Central memory CD8-positive, alpha-beta T cell (primary cell): ENCODE measurements at regions not wholly inside any gene's neighbourhood (a gene's known extent, or its start where the extent isn't known, plus 50 kb on each side); places are given as distances from the start of the nearest gene placed in this dataset.

Source experiments
- ATAC-seq: fragments of 150-1000 bp; cut with Tn5 transposase; replicated peaks from 2 replicates; pipeline ENCODE4 v1.10.0; 2022; ENCODE audit warnings: mild to moderate bottlenecking, moderate FRiP score, moderate number of reproducible peaks; ENCODE audit not compliant: poor library complexity, severe bottlenecking; ENCODE audit errors: extremely low read depth
- DNase-seq, 2 donors: peaks; one replicate each; pipeline ENCODE4 v3.0.0; 2021; ENCODE audit warnings: low spot score in 2 of 2
- H3K27ac Mint-ChIP-seq: one replicate; pipeline ENCODE4 v1.8.0; 2022; ENCODE audit warnings: low read depth, mild to moderate bottlenecking, moderate library complexity, mixed read lengths
- H3K27me3 Mint-ChIP-seq: one replicate; pipeline ENCODE4 v1.8.0; 2022; ENCODE audit warnings: mixed read lengths
- H3K36me3 Mint-ChIP-seq: one replicate; pipeline ENCODE4 v1.8.0; 2022; ENCODE audit warnings: mild to moderate bottlenecking, moderate library complexity, mixed read lengths; ENCODE audit not compliant: insufficient read depth
- H3K4me1 Mint-ChIP-seq: one replicate; pipeline ENCODE4 v1.8.0; 2022; ENCODE audit warnings: mixed read lengths
- H3K4me3 Mint-ChIP-seq: one replicate; pipeline ENCODE4 v1.8.0; 2022; ENCODE audit warnings: mild to moderate bottlenecking, moderate library complexity, mixed read lengths
- H3K9me3 Mint-ChIP-seq: one replicate; pipeline ENCODE4 v1.8.0; 2022; ENCODE audit warnings: mixed read lengths

DNA sequence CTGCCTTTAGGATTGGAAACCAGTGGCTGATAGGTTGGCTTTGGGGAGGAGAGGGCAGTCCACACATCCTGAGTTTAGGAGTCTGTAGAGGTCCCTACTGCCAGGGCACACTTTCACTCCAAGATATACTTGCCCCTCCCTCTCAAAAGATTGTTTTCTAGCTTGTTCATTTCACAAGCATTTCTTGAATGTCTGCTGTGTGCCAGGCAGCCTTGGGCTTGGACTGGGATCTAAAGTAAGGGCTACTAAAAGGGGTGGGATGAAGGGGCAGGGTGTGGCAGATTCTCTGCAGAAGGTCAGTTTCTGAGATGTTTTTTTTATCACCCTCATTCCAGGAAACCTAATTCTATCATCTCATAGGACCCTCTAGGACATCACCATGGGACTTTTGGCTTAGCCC, 272.4 kb downstream of the SKAP2 start:
- H3K36me3 Mint-ChIP-seq, result peaks cover 4% of the 10 kb centered on the region
- no peak overlapping the region for H3K27ac Mint-ChIP-seq
- H3K9me3 Mint-ChIP-seq, result no peaks in the 10 kb centered on the region

DNA sequence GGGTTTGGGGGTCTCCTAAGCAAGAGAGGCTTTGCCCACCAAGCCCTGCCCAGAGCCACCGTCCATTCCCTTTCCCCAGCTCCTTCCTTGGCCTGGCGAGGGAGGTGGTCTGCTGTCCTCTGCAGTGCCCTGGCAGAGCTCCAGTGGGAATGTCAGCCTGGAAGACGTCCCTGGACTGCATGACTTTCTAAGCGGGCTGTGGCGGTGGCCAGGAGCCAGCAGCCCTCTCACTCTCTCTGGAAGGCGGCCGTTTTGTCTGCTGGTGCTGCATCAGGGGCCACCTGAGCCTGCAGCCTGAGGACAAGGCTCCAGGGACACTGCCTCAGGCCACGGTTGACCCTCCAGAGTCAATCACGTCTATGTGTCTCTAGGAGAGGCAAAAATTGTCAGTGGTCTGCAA, 271.0 kb downstream of the SKAP2 start:
- H3K27me3 Mint-ChIP-seq, result peaks cover 46% of the 10 kb centered on the region
- H3K4me1 Mint-ChIP-seq, result no peaks in the 10 kb centered on the region
- ATAC-seq, result no peak
- no peak overlapping the region for H3K27ac Mint-ChIP-seq
- no peak overlapping the region for H3K4me3 Mint-ChIP-seq
- DNase-seq, result no peak
- H3K36me3 Mint-ChIP-seq, result peaks cover 2% of the 10 kb centered on the region
- no peaks in the 10 kb centered on the region for H3K9me3 Mint-ChIP-seq

More for the DNA sequence above, 272.4 kb downstream of the SKAP2 start:
- DNase-seq, result no peak
- Mint-ChIP-seq H3K27me3 (peaks cover 59% of the 10 kb centered on the region), H3K4me3 (no peak overlapping the region), H3K4me1 (no peaks in the 10 kb centered on the region)
- no peak for ATAC-seq

DNA sequence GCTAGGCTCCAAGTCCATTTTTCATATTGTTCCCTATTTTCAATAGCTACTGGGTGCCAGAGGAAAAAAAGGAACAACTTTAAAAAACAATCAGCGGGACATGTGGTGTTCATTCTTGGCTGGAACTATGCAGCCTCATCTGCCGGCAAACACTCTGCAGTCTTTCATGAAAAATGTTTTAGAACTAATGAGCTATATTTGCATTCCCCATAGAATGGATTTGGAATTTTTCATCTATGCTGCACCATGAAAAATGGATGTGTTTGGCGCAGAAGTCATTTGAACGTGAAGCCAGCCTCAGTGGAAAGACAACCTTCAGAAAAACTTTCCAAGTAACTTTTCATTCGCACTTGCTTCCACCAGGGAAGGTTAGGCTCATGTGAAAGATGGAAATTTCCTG, 270.5 kb downstream of the SKAP2 start:
- no peak for DNase-seq
- no peaks in the 10 kb centered on the region for H3K4me1 Mint-ChIP-seq
- no peaks in the 10 kb centered on the region for H3K9me3 Mint-ChIP-seq
- no peak for ATAC-seq
- peaks cover 41% of the 10 kb centered on the region for H3K27me3 Mint-ChIP-seq
- H3K36me3 Mint-ChIP-seq, result peaks cover 2% of the 10 kb centered on the region
- H3K4me3 Mint-ChIP-seq, result no peak overlapping the region
- H3K27ac Mint-ChIP-seq, result no peak overlapping the region

DNA sequence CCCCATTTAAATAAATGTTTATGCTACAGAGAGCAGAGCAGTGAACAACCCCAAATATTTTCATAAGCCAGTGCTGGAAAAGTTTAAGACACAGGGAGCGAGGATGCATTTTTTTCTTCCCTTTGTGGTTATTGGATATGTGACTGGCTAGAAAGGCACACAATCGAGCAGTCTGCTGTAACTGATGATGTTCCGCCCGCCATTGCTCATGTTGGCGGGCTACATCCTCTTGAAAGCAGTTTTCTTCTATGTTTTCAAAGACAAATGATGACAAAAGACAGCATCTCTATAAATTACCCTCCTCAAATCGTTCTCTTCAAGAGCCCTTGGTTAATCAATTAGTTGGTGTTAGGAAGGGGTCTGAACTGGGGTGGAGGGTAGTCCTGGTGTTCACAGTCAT, 269.8 kb downstream of the SKAP2 start:
- no peaks in the 10 kb centered on the region for H3K4me1 Mint-ChIP-seq
- ATAC-seq, result no peak
- peaks cover 39% of the 10 kb centered on the region for H3K27me3 Mint-ChIP-seq
- no peaks in the 10 kb centered on the region for H3K9me3 Mint-ChIP-seq
- H3K4me3 Mint-ChIP-seq, result no peak overlapping the region
- no peak for DNase-seq
- H3K36me3 Mint-ChIP-seq, result peaks cover 2% of the 10 kb centered on the region
- no peak overlapping the region for H3K27ac Mint-ChIP-seq

DNA sequence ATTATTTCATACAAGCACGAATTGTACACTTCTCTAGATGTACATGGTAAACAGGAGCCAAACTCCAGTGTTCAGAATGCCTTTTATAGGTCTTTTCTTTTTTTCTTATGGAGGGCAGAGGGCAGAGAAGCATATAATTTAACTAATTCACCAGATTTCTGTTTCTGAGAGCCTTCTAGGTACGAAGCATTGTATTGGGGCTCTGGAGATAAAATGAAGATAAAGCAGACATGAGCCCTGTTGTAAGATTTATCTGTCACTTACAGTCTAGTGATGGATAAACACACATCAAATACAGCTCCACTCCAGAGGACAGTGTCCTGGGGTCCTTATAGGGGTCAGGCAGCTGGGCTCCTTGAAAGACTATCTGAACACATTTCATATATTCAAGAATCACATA, 265.5 kb downstream of the SKAP2 start:
- Mint-ChIP-seq H3K27me3 (peaks cover 25% of the 10 kb centered on the region), H3K9me3 (no peaks in the 10 kb centered on the region), H3K4me1 (no peaks in the 10 kb centered on the region), H3K27ac (no peak overlapping the region), H3K36me3 (peaks cover 2% of the 10 kb centered on the region), H3K4me3 (no peak overlapping the region)
- DNase-seq, result no peak
- no peak for ATAC-seq

DNA sequence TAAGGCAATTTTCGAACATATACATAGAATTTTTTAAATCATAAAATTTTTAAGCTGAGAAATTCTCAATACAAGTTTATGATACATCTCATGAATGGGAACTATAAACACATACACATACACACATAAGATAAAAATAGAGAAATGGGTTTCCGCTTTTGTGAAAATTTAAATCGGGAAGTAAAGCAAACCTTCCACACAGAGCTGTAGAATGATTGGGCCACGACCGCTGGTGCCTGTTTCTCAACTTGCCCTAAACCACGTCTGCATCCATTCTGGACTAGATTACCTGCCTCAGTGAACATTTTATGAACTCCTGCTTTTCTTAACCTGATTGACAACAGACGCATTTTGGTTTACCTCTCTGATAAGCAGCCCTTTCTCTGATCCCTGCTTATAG, 264.4 kb downstream of the SKAP2 start:
- ATAC-seq (no peak), DNase-seq (no peak)
- Mint-ChIP-seq H3K4me3 (no peak overlapping the region), H3K27me3 (peaks cover 26% of the 10 kb centered on the region), H3K36me3 (peaks cover 2% of the 10 kb centered on the region), H3K27ac (no peak overlapping the region), H3K9me3 (no peaks in the 10 kb centered on the region), H3K4me1 (no peaks in the 10 kb centered on the region)

DNA sequence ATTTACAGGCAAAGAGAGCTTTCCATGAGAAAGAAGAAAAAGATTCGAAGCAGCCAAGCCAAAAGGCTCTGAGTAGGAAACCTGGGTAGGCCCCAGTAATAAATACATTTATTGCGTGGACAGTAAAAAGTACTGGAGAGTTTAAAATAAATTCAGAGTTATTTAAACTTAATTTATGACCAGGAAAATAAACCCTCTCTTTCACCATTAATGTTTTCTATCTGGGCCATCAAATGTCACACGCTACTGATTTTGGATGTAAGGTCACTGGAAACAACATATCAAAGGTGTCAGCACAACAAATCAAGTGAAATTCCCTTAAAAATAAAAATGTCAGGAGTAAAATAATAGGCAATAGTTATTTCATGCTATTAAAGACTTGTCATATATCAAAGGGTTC, 264.0 kb downstream of the SKAP2 start:
- Mint-ChIP-seq H3K4me1 (no peaks in the 10 kb centered on the region), H3K27me3 (peaks cover 29% of the 10 kb centered on the region), H3K36me3 (peaks cover 2% of the 10 kb centered on the region), H3K4me3 (no peak overlapping the region), H3K27ac (no peak overlapping the region), H3K9me3 (no peaks in the 10 kb centered on the region)
- no peak for ATAC-seq
- no peak for DNase-seq

DNA sequence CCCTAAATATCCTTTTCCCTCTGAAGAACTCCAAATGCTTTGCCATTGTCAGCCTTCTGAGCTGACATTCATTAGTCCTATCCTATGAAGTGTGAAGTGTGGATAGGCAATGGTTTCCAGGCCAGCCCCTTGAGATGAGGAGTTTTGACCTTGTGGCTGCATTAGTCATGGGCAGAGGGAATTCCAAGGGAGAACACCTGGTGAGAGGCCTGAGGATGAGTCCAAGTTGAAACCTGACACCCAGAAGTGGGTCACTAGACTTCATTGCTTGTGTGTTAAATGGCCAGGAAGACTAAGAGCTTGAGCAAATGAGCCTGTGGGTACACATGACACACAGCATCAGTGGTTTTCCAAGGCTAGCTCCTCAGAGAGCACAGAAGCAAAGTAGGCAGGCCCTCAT, 260.8 kb downstream of the SKAP2 start:
- peaks cover 45% of the 10 kb centered on the region for H3K27me3 Mint-ChIP-seq
- no peak for DNase-seq
- no peak overlapping the region for H3K27ac Mint-ChIP-seq
- H3K4me3 Mint-ChIP-seq, result no peak overlapping the region
- ATAC-seq, result no peak
- no peaks in the 10 kb centered on the region for H3K9me3 Mint-ChIP-seq
- H3K4me1 Mint-ChIP-seq, result no peaks in the 10 kb centered on the region
- no peaks in the 10 kb centered on the region for H3K36me3 Mint-ChIP-seq

DNA sequence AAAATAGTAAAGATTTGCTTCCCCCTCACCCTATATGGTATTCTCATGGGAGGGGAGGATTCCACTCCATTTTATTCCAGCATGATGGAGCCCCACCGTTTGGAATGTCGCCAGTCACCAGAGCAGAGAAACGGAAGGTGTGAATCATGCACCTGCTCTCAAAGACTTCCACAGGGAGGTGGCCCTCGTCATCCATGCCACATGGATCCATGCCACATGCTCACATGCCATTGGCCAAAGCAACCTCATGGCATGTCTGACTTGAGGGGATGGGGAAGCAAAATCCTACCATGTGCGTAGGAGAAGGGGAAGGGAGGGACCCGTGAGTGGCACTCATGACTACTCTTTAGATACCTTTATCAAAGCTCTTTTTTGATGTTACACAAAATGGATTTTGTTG, 256.0 kb downstream of the SKAP2 start:
- no peak overlapping the region for H3K4me3 Mint-ChIP-seq
- no peak for ATAC-seq
- no peaks in the 10 kb centered on the region for H3K4me1 Mint-ChIP-seq
- H3K9me3 Mint-ChIP-seq, result no peaks in the 10 kb centered on the region
- no peaks in the 10 kb centered on the region for H3K36me3 Mint-ChIP-seq
- no peak for DNase-seq
- H3K27ac Mint-ChIP-seq, result no peak overlapping the region
- H3K27me3 Mint-ChIP-seq, result peaks cover 53% of the 10 kb centered on the region

DNA sequence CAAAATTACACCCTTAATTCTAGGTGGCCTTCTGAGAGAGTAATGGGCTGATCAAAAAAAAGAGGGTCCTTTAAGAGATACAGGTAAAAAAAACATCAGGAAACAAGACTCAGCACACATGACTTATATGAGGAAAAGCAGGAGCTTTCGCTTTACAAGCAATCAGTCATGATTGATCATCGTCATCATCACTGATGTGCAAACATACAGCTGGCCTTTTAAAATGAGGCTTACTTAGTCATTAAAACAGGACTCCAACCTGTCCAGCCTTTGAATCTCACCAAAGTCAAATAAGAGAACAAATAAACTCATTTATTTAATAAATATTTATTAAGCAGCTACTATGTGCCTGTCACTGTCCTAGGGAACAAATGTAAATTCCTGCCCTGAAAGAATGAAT, 255.3 kb downstream of the SKAP2 start:
- H3K4me3 Mint-ChIP-seq, result no peak overlapping the region
- H3K27me3 Mint-ChIP-seq, result peaks cover 53% of the 10 kb centered on the region
- no peak for DNase-seq
- no peaks in the 10 kb centered on the region for H3K4me1 Mint-ChIP-seq
- no peak for ATAC-seq
- no peaks in the 10 kb centered on the region for H3K9me3 Mint-ChIP-seq
- H3K27ac Mint-ChIP-seq, result no peak overlapping the region
- H3K36me3 Mint-ChIP-seq, result no peaks in the 10 kb centered on the region

DNA sequence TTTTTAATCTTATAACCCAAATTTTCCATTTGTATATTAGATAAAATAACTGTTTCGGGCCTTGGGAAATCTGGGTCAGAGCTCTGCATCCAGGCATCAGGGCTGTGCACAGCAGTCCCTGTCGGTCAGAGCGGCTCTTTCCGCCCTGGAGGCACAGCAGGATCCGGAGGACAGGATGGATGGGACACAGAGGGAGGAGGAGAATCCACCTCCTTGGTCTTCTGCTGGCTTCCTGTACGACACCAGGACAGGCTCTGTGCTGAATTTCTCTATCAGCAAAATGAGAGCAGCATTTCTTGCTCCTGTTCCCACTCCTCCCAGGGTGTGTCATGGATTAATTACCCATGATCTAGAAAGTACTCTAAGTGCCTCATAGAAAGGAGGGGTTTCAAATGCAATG, 254.9 kb downstream of the SKAP2 start:
- DNase-seq (no peak), ATAC-seq (no peak)
- H3K9me3 Mint-ChIP-seq, result no peaks in the 10 kb centered on the region
- H3K27me3 Mint-ChIP-seq, result peaks cover 53% of the 10 kb centered on the region
- no peak overlapping the region for H3K4me3 Mint-ChIP-seq
- H3K36me3 Mint-ChIP-seq, result no peaks in the 10 kb centered on the region
- H3K4me1 Mint-ChIP-seq, result no peaks in the 10 kb centered on the region
- no peak overlapping the region for H3K27ac Mint-ChIP-seq

DNA sequence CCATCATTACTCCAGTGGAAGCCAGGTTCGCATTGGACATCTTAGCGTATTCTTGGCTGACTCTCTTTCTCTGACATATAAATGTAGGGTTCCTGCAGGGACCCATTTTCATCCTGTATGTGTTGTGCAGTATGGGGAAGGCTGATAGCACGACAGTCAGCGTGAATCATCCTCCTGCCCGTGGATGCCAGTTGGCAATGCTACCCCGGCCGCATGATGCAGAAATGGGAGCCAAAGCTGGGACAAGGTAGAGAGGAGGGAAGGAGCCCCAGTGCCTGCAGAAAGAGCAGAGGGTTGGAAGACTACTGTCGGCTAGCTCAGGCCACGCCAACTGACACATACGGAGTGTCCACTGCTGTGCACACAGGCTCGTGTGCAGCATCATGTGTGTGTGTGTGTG, 251.6 kb downstream of the SKAP2 start:
- ATAC-seq (no peak), DNase-seq (no peak)
- no peaks in the 10 kb centered on the region for H3K9me3 Mint-ChIP-seq
- no peaks in the 10 kb centered on the region for H3K4me1 Mint-ChIP-seq
- H3K27ac Mint-ChIP-seq, result no peak overlapping the region
- H3K27me3 Mint-ChIP-seq, result peaks cover 26% of the 10 kb centered on the region
- H3K36me3 Mint-ChIP-seq, result peaks cover 1% of the 10 kb centered on the region
- H3K4me3 Mint-ChIP-seq, result no peak overlapping the region

DNA sequence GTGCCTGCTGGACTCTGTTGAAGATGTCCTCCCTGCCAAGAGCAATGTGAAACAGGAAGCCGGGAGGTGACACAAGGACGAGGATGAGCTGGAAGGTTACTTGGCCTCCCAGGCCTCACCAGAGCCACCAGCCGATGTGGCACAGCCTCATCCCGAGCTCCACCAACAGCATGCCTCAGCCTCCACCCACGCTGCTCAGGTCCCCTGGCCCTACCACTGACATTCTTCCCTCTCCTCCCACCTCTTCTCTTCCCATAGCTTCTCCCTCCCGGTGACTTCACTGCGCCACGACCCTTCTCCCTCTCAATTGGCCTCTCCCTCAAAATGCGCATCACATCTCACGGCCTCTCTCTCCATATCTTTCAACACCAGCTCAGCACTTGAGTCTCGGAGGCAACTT, 249.9 kb downstream of the SKAP2 start:
- no peaks in the 10 kb centered on the region for H3K9me3 Mint-ChIP-seq
- ATAC-seq, result no peak
- H3K27ac Mint-ChIP-seq, result no peak overlapping the region
- DNase-seq, result no peak
- H3K4me1 Mint-ChIP-seq, result no peaks in the 10 kb centered on the region
- H3K36me3 Mint-ChIP-seq, result peaks cover 1% of the 10 kb centered on the region
- H3K27me3 Mint-ChIP-seq, result peaks cover 26% of the 10 kb centered on the region
- H3K4me3 Mint-ChIP-seq, result no peak overlapping the region

DNA sequence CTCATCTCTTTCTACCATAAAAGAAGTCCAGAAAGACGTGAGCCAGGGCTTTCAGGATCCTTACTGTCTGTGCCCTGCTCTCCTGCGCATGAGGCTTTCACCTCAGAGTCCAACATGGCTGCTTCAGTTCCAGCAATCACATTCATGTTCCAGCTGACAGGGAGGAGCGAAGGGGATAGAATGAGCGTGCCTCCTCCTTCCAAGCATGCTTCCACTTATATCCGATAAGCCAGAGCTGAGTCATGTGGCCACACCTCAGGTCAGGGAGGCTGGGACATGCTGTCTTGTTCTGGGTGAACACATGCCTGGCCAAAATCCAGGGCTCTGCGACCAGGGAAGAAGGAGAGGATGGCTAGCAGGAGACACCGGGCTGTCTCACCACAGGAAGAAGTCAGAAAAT, 248.2 kb downstream of the SKAP2 start:
- Mint-ChIP-seq H3K9me3 (no peaks in the 10 kb centered on the region), H3K4me3 (no peak overlapping the region), H3K27ac (no peak overlapping the region), H3K4me1 (no peaks in the 10 kb centered on the region), H3K36me3 (peaks cover 3% of the 10 kb centered on the region), H3K27me3 (peaks cover 23% of the 10 kb centered on the region)
- DNase-seq (no peak), ATAC-seq (no peak)
